Spleen (tissue), 7 donors: ENCODE measurements at regions not wholly inside any gene's neighbourhood (a gene's known extent, or its start where the extent isn't known, plus 50 kb on each side); places are given as distances from the start of the nearest gene placed in this dataset.

Experiments
- POLR2A ChIP-seq, 3 donors: fragments of 450-650 bp; IDR thresholded peaks; one replicate each; pipeline ENCODE4 v1.5.1; 2017; ENCODE audit warnings: antibody characterized with exemption in 3 of 3, mild to moderate bottlenecking in 1 of 3
- POLR2AphosphoS5 ChIP-seq, 3 donors: sonication (generic); formaldehyde crosslinking; IDR thresholded peaks; one replicate each; pipeline ENCODE4 v1.5.1; 2017; ENCODE audit warnings: antibody characterized with exemption in 3 of 3
- TF ChIP-seq, protein P1 (sequence below), 11 experiments: fragments of 200-600 bp in 7 of 11; fragments of 450-650 bp in 4 of 11; sonication (generic) in 4 of 11; IDR thresholded peaks in 8 of 11; conservative IDR thresholded peaks in 3 of 11; 1 replicate in 7 of 11; 2 replicates in 4 of 11; pipeline versions ENCODE4 v1.4.0 to v1.8.0; 2016 to 2021; ENCODE audit warnings: antibody characterized with exemption in 11 of 11, inconsistent platforms in 4 of 11, mild to moderate bottlenecking in 1 of 11
- donor health status: DM: no; HTN: no; CAD: no; lungs with moderate emphysema.
- donor health status: DM: no; HTN: no; CAD: no.
- donor health status: DM: no; HTN: no; CAD: no.

- TF ChIP-seq, protein P1, sequence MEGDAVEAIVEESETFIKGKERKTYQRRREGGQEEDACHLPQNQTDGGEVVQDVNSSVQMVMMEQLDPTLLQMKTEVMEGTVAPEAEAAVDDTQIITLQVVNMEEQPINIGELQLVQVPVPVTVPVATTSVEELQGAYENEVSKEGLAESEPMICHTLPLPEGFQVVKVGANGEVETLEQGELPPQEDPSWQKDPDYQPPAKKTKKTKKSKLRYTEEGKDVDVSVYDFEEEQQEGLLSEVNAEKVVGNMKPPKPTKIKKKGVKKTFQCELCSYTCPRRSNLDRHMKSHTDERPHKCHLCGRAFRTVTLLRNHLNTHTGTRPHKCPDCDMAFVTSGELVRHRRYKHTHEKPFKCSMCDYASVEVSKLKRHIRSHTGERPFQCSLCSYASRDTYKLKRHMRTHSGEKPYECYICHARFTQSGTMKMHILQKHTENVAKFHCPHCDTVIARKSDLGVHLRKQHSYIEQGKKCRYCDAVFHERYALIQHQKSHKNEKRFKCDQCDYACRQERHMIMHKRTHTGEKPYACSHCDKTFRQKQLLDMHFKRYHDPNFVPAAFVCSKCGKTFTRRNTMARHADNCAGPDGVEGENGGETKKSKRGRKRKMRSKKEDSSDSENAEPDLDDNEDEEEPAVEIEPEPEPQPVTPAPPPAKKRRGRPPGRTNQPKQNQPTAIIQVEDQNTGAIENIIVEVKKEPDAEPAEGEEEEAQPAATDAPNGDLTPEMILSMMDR (IDR thresholded peaks at IDR 0.05 in 8 of 11, conservative IDR thresholded peaks at IDR 0.05 in 3 of 11), result no peak
- TF ChIP-seq POLR2A (IDR thresholded peaks at IDR 0.05), result no peak
- TF ChIP-seq POLR2AphosphoS5 (IDR thresholded peaks at IDR 0.05), result no peak
Observed at GRCh38 chr10:33710006-33710405, 375.5 kb upstream of the NRP1 start.
